ENCODE measurements at regions not wholly inside any gene's neighbourhood (a gene's known extent, or its start where the extent isn't known, plus 50 kb on each side); places are given as distances from the start of the nearest gene placed in this dataset.
A peak's percentile ranks its signal among the peaks of the same experiment; 100 is the strongest.

DNA sequence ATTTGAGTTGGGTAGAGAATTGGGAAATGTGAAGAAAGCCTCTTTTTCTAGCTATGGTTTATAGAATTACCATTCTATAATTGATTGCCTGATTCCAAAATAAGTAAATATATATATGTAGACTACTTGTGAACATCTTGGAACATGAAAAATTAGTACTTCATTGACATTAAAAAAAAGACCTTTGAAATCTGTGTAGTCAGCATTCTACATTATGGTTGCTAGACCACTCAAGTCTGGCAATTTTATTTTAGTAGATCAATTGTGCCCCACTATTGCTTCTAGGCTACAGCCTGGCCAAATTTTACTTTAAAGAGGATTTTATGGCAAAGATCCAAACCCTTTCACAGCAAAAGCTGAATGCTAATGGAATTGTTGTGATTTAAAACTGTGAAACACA lies 279.8 kb downstream of the IKZF2 start:
- H3K36me3 ChIP-seq (replicated peaks in 1 of 2; ENCODE audit: insufficient read depth in 1 of 2, low read depth in 2 of 2), result no peaks in the 10 kb centered on the region
- intact Hi-C loops (cut with DNase I), result no loop called here

DNA sequence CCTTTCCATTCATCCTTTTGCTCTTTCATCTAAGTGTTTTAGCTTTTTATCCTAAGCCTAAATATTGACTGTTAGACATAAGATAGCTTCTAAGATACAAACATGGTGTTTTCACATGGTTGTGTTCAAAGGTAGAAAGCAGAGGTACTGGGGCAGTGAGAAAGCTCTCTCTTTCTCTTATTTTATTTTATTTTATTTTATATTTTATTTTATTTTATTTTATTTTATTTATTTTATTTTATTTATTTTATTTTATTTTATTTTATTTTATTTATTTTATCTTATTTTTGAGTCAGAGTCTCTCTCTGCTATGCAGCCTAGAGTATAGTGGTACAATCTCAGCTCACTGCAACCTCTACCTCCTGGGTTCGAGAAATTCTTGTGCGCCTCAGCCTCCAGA lies 287.2 kb downstream of the IKZF2 start:
- TF ChIP-seq, protein P1, sequence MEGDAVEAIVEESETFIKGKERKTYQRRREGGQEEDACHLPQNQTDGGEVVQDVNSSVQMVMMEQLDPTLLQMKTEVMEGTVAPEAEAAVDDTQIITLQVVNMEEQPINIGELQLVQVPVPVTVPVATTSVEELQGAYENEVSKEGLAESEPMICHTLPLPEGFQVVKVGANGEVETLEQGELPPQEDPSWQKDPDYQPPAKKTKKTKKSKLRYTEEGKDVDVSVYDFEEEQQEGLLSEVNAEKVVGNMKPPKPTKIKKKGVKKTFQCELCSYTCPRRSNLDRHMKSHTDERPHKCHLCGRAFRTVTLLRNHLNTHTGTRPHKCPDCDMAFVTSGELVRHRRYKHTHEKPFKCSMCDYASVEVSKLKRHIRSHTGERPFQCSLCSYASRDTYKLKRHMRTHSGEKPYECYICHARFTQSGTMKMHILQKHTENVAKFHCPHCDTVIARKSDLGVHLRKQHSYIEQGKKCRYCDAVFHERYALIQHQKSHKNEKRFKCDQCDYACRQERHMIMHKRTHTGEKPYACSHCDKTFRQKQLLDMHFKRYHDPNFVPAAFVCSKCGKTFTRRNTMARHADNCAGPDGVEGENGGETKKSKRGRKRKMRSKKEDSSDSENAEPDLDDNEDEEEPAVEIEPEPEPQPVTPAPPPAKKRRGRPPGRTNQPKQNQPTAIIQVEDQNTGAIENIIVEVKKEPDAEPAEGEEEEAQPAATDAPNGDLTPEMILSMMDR (IDR thresholded peaks at IDR 0.05), result no peak
- TF ChIP-seq POLR2A (IDR thresholded peaks at IDR 0.05), result no peak
- H3K4me1 ChIP-seq, result no peaks in the 10 kb centered on the region
- ATAC-seq (no peak), DNase-seq (no peak)
- H3K4me3 ChIP-seq, result no peak overlapping the region
- H3K36me3 ChIP-seq (replicated peaks in 1 of 2; ENCODE audit: insufficient read depth in 1 of 2, low read depth in 2 of 2), result no peaks in the 10 kb centered on the region
- H3K9me3 ChIP-seq, result no peaks in the 10 kb centered on the region
- no peak overlapping the region for H3K27ac ChIP-seq
- intact Hi-C loops (cut with DNase I), result no loop called here
- WGBS, 2 donors, result 79 to 82% methylated on average over 2 of the region's 2 CpGs
- H3K27me3 ChIP-seq, result no peaks in the 10 kb centered on the region

More for the DNA sequence above, 279.8 kb downstream of the IKZF2 start:
- no peak for DNase-seq
- Histone ChIP-seq H3K27me3 (no peaks in the 10 kb centered on the region), H3K27ac (no peak overlapping the region), H3K9me3 (peaks cover 0 to 10% (median 0%) of the 10 kb centered on the region in 3 donors), H3K4me1 (no peaks in the 10 kb centered on the region), H3K4me3 (no peak overlapping the region)
- ATAC-seq, result no peak
- TF ChIP-seq, protein P1 (IDR thresholded peaks at IDR 0.05), result no peak
- TF ChIP-seq POLR2A (IDR thresholded peaks at IDR 0.05), result no peak

DNA sequence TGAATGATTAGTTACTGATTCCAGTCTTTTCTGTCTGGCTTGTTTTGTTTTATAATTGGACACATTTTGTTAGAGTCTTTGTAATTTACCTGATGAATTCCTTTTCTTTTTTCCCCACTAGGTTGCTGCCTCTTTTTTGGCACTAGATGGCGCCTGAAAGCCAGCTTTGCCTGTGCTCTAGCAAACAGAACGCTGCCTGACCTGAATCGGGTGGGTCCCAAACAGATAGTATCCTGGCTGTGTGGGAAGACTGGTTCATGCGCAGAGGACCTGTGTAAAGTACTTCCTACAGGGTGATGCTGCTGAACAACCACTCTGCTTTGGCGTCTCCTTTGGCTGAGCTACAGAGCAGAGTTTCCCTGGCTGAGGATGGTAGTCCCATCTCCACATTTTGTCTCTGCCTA lies 288.2 kb downstream of the IKZF2 start:
- Histone ChIP-seq H3K9me3 (no peaks in the 10 kb centered on the region), H3K36me3 (replicated peaks in 1 of 2; ENCODE audit: insufficient read depth in 1 of 2, low read depth in 2 of 2) (no peaks in the 10 kb centered on the region), H3K4me3 (no peak overlapping the region), H3K27ac (no peak overlapping the region), H3K4me1 (no peaks in the 10 kb centered on the region), H3K27me3 (no peaks in the 10 kb centered on the region)
- DNase-seq (peak in 2 of 4 donors; percentile 2 to 7), ATAC-seq (no peak)
- intact Hi-C loops (cut with DNase I), result no loop called here
- whole genome bisulfite sequencing, 2 donors, result 44 to 52% methylated on average over 5 of the region's 5 CpGs
- no peak for TF ChIP-seq POLR2A (IDR thresholded peaks at IDR 0.05)
- TF ChIP-seq, protein P1 (IDR thresholded peaks at IDR 0.05), result peak in 3 of 7 experiments; percentile 26 to 48 (median 40)

DNA sequence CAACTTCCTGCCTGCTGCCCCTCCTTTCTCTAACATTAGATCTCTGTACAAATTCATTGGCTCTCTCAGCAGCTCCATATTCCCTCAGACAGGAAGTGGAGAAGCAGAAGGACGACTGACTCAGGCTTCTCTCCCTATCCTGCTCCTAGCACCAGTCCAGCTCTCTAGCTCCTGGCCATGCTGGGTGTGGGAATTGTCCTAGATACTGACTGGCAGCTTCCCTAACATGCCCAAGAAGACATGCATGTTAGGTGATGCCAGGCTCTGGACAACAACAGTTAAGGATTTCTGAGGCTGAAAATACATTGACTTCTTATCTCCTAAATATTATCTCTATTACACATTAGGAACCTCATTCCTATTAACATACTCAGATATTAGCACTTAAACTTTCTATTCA lies 292.9 kb downstream of the IKZF2 start:
- H3K4me1 ChIP-seq, result no peaks in the 10 kb centered on the region
- WGBS, 2 donors, result 29 to 38% methylated on average over 1 of the region's 1 CpG
- no peak overlapping the region for H3K27ac ChIP-seq
- H3K9me3 ChIP-seq, result no peaks in the 10 kb centered on the region
- no peaks in the 10 kb centered on the region for H3K27me3 ChIP-seq
- no peaks in the 10 kb centered on the region for H3K36me3 ChIP-seq (replicated peaks in 1 of 2; ENCODE audit: insufficient read depth in 1 of 2, low read depth in 2 of 2)
- TF ChIP-seq, protein P1 (IDR thresholded peaks at IDR 0.05), result no peak
- no peak for TF ChIP-seq POLR2A (IDR thresholded peaks at IDR 0.05)
- no peak overlapping the region for H3K4me3 ChIP-seq
- no peak for DNase-seq
- intact Hi-C loops (cut with DNase I), result no loop called here
- no peak for ATAC-seq

DNA sequence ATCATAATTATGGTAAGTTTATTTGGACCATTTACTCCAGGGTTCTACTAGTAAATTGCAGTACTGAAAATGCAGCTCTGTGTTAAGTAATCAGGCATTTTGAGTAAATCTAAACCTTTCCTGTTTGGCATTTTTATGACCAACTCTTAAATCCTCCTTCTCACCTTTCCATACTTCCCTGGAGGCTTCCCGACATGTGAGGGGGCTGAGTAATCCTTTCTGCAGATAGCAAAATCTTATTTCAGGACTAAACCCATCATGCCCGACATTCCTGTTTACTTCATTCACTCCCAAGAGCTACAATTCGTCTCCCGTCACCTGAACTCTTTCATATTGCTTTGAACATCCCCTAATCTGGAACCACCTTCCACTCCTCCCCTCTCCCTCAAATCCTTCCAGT lies 296.6 kb downstream of the IKZF2 start:
- no peaks in the 10 kb centered on the region for H3K9me3 ChIP-seq
- no peaks in the 10 kb centered on the region for H3K27me3 ChIP-seq
- no peaks in the 10 kb centered on the region for H3K4me1 ChIP-seq
- no peak for DNase-seq
- WGBS, 2 donors, result 72 to 80% methylated on average over 4 of the region's 4 CpGs
- no peak for ATAC-seq
- H3K36me3 ChIP-seq (replicated peaks in 1 of 2; ENCODE audit: insufficient read depth in 1 of 2, low read depth in 2 of 2), result no peaks in the 10 kb centered on the region
- TF ChIP-seq, protein P1 (IDR thresholded peaks at IDR 0.05), result no peak
- TF ChIP-seq POLR2A (IDR thresholded peaks at IDR 0.05), result no peak
- intact Hi-C loops (cut with DNase I), result no loop called here
- no peak overlapping the region for H3K27ac ChIP-seq
- H3K4me3 ChIP-seq, result no peak overlapping the region
